Uterus (tissue), 3 donors: ENCODE measurements at regions not wholly inside any gene's neighbourhood (a gene's known extent, or its start where the extent isn't known, plus 50 kb on each side); places are given as distances from the start of the nearest gene placed in this dataset.
A peak's percentile ranks its signal among the peaks of the same experiment; 100 is the strongest.
"Not testable (repeated sequence)": the region's sequence is repeated elsewhere in the genome, so short reads cannot be mapped to it uniquely, and the experiment has no call there.

ENCODE experiments used
- DNase-seq, 2 donors: peaks; one replicate each; pipeline ENCODE4 v3.0.0-alpha.2; 2019 to 2020
- H3K27ac ChIP-seq, 2 donors: fragments of 200-600 bp; sonication (generic); 1 replicate in 1 of 2; 2 replicates in 1 of 2; pipeline ENCODE4 v1.5.1; 2016 to 2018
- H3K27me3 ChIP-seq, 2 donors: fragments of 200-600 bp; sonication (generic); one replicate each; pipeline ENCODE4 v1.5.1; 2018 to 2019; ENCODE audit warnings: control low read depth in 1 of 2
- H3K36me3 ChIP-seq, 2 donors: fragments of 200-600 bp; sonication (generic); one replicate each; pipeline ENCODE4 v1.5.1; 2019; ENCODE audit warnings: control low read depth in 1 of 2
- H3K4me1 ChIP-seq, 2 donors: fragments of 200-600 bp; sonication (generic); one replicate each; pipeline ENCODE4 v1.5.1; 2018 to 2019; ENCODE audit warnings: control low read depth in 1 of 2
- H3K4me3 ChIP-seq, 2 donors: fragments of 200-600 bp; sonication (generic); 1 replicate in 1 of 2; 2 replicates in 1 of 2; pipeline ENCODE4 v1.5.1; 2018 to 2019; ENCODE audit warnings: mild to moderate bottlenecking in 1 of 2
- H3K9me3 ChIP-seq, 2 donors: fragments of 200-600 bp; sonication (generic); one replicate each; pipeline ENCODE4 v1.5.1; 2019; ENCODE audit warnings: control low read depth in 1 of 2
- POLR2A ChIP-seq, 2 donors: fragments of 450-650 bp; IDR thresholded peaks; one replicate each; pipeline ENCODE4 v1.6.1; 2016; ENCODE audit warnings: antibody characterized with exemption in 2 of 2, mild to moderate bottlenecking in 1 of 2, moderate library complexity in 1 of 2
- intact Hi-C: fragments of 100-400 bp; cut with DNase I; formaldehyde crosslinking; loops from one replicate; pipeline ENCODE4 v1.15.1; 2023; ENCODE audit warnings: low total_unique reads
- TF ChIP-seq, protein P1 (sequence below), 4 experiments: fragments of 200-600 bp in 2 of 4; fragments of 450-650 bp in 2 of 4; sonication (generic) in 2 of 4; IDR thresholded peaks; one replicate each; pipeline ENCODE4 v1.5.1; 2016 to 2019; ENCODE audit warnings: antibody characterized with exemption in 4 of 4, mild to moderate bottlenecking in 2 of 4, moderate library complexity in 1 of 4
- donor health status: DM: yes; HTN: yes; CAD: no.

DNA sequence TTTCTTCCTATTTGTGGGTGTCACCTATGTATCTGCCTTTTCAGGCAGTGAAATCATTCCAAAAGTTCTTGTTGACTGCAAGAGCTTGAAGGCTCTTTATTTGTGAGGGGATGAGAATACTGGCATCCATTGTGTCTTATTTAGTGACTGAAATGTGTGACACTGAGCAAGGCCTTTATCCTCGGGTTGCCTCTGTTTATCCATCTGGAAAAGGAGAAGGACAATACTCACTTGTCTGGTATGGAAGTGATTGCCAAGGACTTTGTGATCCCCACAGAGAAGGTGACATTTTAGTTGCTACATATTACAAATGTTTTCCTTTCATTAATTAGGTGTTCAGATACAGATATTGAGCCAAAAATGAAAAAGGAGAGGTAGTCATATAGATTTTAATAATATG, 80.2 kb downstream of the ARRDC3 start:
- no peaks in the 10 kb centered on the region for H3K36me3 ChIP-seq
- intact Hi-C loops = no loop called here
- no peaks in the 10 kb centered on the region for H3K4me1 ChIP-seq
- TF ChIP-seq, protein P1, sequence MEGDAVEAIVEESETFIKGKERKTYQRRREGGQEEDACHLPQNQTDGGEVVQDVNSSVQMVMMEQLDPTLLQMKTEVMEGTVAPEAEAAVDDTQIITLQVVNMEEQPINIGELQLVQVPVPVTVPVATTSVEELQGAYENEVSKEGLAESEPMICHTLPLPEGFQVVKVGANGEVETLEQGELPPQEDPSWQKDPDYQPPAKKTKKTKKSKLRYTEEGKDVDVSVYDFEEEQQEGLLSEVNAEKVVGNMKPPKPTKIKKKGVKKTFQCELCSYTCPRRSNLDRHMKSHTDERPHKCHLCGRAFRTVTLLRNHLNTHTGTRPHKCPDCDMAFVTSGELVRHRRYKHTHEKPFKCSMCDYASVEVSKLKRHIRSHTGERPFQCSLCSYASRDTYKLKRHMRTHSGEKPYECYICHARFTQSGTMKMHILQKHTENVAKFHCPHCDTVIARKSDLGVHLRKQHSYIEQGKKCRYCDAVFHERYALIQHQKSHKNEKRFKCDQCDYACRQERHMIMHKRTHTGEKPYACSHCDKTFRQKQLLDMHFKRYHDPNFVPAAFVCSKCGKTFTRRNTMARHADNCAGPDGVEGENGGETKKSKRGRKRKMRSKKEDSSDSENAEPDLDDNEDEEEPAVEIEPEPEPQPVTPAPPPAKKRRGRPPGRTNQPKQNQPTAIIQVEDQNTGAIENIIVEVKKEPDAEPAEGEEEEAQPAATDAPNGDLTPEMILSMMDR (IDR thresholded peaks at IDR 0.05) = no peak
- TF ChIP-seq POLR2A (IDR thresholded peaks at IDR 0.05) = no peak
- no peak overlapping the region for H3K27ac ChIP-seq
- no peaks in the 10 kb centered on the region for H3K9me3 ChIP-seq
- DNase-seq = no peak
- no peaks in the 10 kb centered on the region for H3K27me3 ChIP-seq
- no peak overlapping the region for H3K4me3 ChIP-seq

DNA sequence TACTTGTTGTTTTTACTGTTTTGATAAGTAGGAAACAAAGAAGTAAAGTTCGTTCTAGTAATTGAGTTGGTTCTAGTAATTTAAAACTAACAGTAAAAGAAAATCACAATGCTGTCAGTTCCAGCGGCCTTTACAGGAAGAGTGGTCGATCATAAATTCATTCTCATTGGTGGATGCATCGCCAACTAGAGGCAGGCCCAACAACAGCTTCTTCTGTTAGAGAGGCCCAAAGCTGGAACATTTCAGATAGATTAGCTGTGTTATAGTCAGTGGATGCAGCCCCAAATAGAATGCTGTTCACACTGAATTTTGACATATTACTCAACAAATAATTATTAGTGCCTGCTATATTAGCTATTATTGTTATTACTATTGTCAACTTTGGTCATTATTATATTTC, 80.8 kb downstream of the ARRDC3 start:
- no peaks in the 10 kb centered on the region for H3K27me3 ChIP-seq
- intact Hi-C loops = no loop called here
- H3K4me1 ChIP-seq = no peaks in the 10 kb centered on the region
- H3K9me3 ChIP-seq = no peaks in the 10 kb centered on the region
- no peak overlapping the region for H3K27ac ChIP-seq
- no peaks in the 10 kb centered on the region for H3K36me3 ChIP-seq
- no peak for TF ChIP-seq POLR2A (IDR thresholded peaks at IDR 0.05)
- TF ChIP-seq, protein P1 (IDR thresholded peaks at IDR 0.05) = no peak
- no peak overlapping the region for H3K4me3 ChIP-seq
- no peak for DNase-seq

GRCh38 chr5:91301106-91301846, 81.8 kb downstream of the ARRDC3 start:
- H3K27ac ChIP-seq = peak overlapping the region; percentile 56 to 60

GRCh38 chr5:91297994-91298393, 85.1 kb downstream of the ARRDC3 start:
- Histone ChIP-seq H3K27me3 (no peaks in the 10 kb centered on the region), H3K4me3 (no peak overlapping the region), H3K36me3 (no peaks in the 10 kb centered on the region), H3K4me1 (no peaks in the 10 kb centered on the region), H3K9me3 (no peaks in the 10 kb centered on the region), H3K27ac (no peak overlapping the region)
- intact Hi-C loops = no loop called here
- TF ChIP-seq, protein P1 (IDR thresholded peaks at IDR 0.05) = no peak
- TF ChIP-seq POLR2A (IDR thresholded peaks at IDR 0.05) = no peak
- DNase-seq = no peak

More at GRCh38 chr5:91301106-91301846, 81.8 kb downstream of the ARRDC3 start:
- Histone ChIP-seq H3K27me3 (no peaks in the 10 kb centered on the region), H3K36me3 (no peaks in the 10 kb centered on the region), H3K4me3 (no peak overlapping the region), H3K9me3 (no peaks in the 10 kb centered on the region), H3K4me1 (no peaks in the 10 kb centered on the region)
- intact Hi-C loops = no loop called here
- no peak for TF ChIP-seq POLR2A (IDR thresholded peaks at IDR 0.05)
- no peak for DNase-seq

- DNase-seq = no peak
- H3K4me3 ChIP-seq = no peak overlapping the region
- no peaks in the 10 kb centered on the region for H3K9me3 ChIP-seq
- H3K36me3 ChIP-seq = no peaks in the 10 kb centered on the region
- no peaks in the 10 kb centered on the region for H3K27me3 ChIP-seq
- H3K4me1 ChIP-seq = no peaks in the 10 kb centered on the region
- no peak overlapping the region for H3K27ac ChIP-seq
- intact Hi-C loops = no loop called here
- no peak for TF ChIP-seq POLR2A (IDR thresholded peaks at IDR 0.05)
- TF ChIP-seq, protein P1 (IDR thresholded peaks at IDR 0.05) = no peak
Measured at GRCh38 chr5:91296674-91297143, 86.4 kb downstream of the ARRDC3 start.

DNA sequence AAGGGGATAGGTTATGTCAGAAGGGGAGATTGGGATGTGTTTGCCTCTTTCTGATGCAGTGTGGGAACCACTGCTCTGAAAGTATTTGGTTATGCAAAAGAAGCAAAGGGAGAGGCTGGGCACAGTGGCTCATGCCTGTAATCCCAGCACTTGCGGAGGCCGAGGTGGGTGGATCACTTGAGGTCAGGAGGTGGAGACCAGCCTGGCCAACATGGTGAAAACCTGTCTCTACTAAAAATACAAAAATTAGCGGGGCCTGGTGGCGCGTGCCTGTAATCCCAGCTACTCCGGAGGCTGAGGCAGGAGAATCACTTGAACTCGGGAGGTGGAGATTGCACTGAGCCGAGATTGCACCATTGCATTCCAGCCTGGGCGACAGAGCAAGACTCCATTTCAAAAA, 87.0 kb downstream of the ARRDC3 start:
- H3K27ac ChIP-seq, H3K9me3 ChIP-seq, DNase-seq, H3K4me3 ChIP-seq, intact Hi-C loops, H3K27me3 ChIP-seq, H3K4me1 ChIP-seq, H3K36me3 ChIP-seq: not testable (repeated sequence)
